ENCODE measurements at regions not wholly inside any gene's neighbourhood (a gene's known extent, or its start where the extent isn't known, plus 50 kb on each side); places are given as distances from the start of the nearest gene placed in this dataset.
A peak's percentile ranks its signal among the peaks of the same experiment; 100 is the strongest.

GRCh38 chr4:121229993-121230392, 65.9 kb upstream of the TNIP3 start:
- no peak overlapping the region for H3K4me3 ChIP-seq (ENCODE audit: low read depth, low read length)
- no peak for TF ChIP-seq CTCF (IDR thresholded peaks at IDR 0.05; ENCODE audit: low read depth, low read length, missing control alignments)
- no peak for DNase-seq (ENCODE audit: low read depth)

- H3K4me3 ChIP-seq (ENCODE audit: low read depth, low read length) = no peak overlapping the region
- TF ChIP-seq CTCF (IDR thresholded peaks at IDR 0.05; ENCODE audit: low read depth, low read length, missing control alignments) = no peak
- DNase-seq (ENCODE audit: low read depth) = no peak
These were observed 64.7 kb upstream of the TNIP3 start for GRCh38 chr4:121228848-121229247.

GRCh38 chr4:121227341-121227792, 63.2 kb upstream of the TNIP3 start:
- peak; percentile 19 for TF ChIP-seq CTCF (IDR thresholded peaks at IDR 0.05; ENCODE audit: low read depth, low read length, missing control alignments)
- no peak for DNase-seq (ENCODE audit: low read depth)
- no peak overlapping the region for H3K4me3 ChIP-seq (ENCODE audit: low read depth, low read length)

GRCh38 chr4:121226362-121226761, 62.2 kb upstream of the TNIP3 start:
- DNase-seq (ENCODE audit: low read depth) = no peak
- no peak for TF ChIP-seq CTCF (IDR thresholded peaks at IDR 0.05; ENCODE audit: low read depth, low read length, missing control alignments)
- H3K4me3 ChIP-seq (ENCODE audit: low read depth, low read length) = no peak overlapping the region

GRCh38 chr4:121221608-121222007, 57.5 kb upstream of the TNIP3 start:
- TF ChIP-seq CTCF (IDR thresholded peaks at IDR 0.05; ENCODE audit: low read depth, low read length, missing control alignments) = no peak
- no peak for DNase-seq (ENCODE audit: low read depth)
- no peak overlapping the region for H3K4me3 ChIP-seq (ENCODE audit: low read depth, low read length)

- no peak for DNase-seq (ENCODE audit: low read depth)
- TF ChIP-seq CTCF (IDR thresholded peaks at IDR 0.05; ENCODE audit: low read depth, low read length, missing control alignments) = no peak
- H3K4me3 ChIP-seq (ENCODE audit: low read depth, low read length) = no peak overlapping the region
These were observed 57.1 kb upstream of the TNIP3 start for GRCh38 chr4:121221201-121221600.

GRCh38 chr4:121220698-121221097, 56.6 kb upstream of the TNIP3 start:
- no peak overlapping the region for H3K4me3 ChIP-seq (ENCODE audit: low read depth, low read length)
- DNase-seq (ENCODE audit: low read depth) = no peak
- TF ChIP-seq CTCF (IDR thresholded peaks at IDR 0.05; ENCODE audit: low read depth, low read length, missing control alignments) = no peak
